Common myeloid progenitor, CD34-positive (primary cell): ENCODE measurements at regions not wholly inside any gene's neighbourhood (a gene's known extent, or its start where the extent isn't known, plus 50 kb on each side); places are given as distances from the start of the nearest gene placed in this dataset.

Experiments used
- CTCF ChIA-PET: fragments of 350-600 bp; sonication (Branson Sonifier 250); formaldehyde crosslinking; loops from one replicate; lab custom pipeline; 2021; ENCODE audit warnings: antibody characterized with exemption; lab: Charles Lee
- POLR2A ChIA-PET: fragments of 350-600 bp; sonication (Branson Sonifier 250); formaldehyde crosslinking; loops from one replicate; lab custom pipeline; 2021; ENCODE audit warnings: antibody characterized with exemption; lab: Charles Lee
- DNase-seq, 3 donors: peaks; one replicate each; pipeline versions ENCODE4 v3.0.0 to v3.0.0-alpha.2; 2013
- H3K27ac ChIP-seq, 2 experiments: 1 replicate in 1 of 2; 2 replicates in 1 of 2; pipeline ENCODE4 v1.7.0; 2013; ENCODE audit warnings: inconsistent platforms in 2 of 2, low read length in 2 of 2, mild to moderate bottlenecking in 2 of 2, low read depth in 1 of 2, moderate library complexity in 1 of 2; ENCODE audit not compliant: severe bottlenecking in 2 of 2, insufficient read depth in 1 of 2, poor library complexity in 1 of 2
- H3K27me3 ChIP-seq, 5 experiments: replicated peaks in 2 of 5; 1 replicate in 3 of 5; 2 replicates in 2 of 5; pipeline versions ENCODE4 v1.6.1 to v1.7.0; 2013; ENCODE audit warnings: low read length in 4 of 5, mild to moderate bottlenecking in 2 of 5, moderate library complexity in 2 of 5, inconsistent platforms in 1 of 5; ENCODE audit not compliant: insufficient read depth in 5 of 5, control insufficient read depth in 4 of 5
- H3K36me3 ChIP-seq, 4 experiments: 1 replicate in 2 of 4; 2 replicates in 2 of 4; pipeline versions ENCODE4 v1.6.1 to v1.7.0; 2013; ENCODE audit warnings: low read length in 3 of 4, control low read depth in 1 of 4, mild to moderate bottlenecking in 1 of 4; ENCODE audit not compliant: control insufficient read depth in 4 of 4, insufficient read depth in 4 of 4
- H3K4me1 ChIP-seq, 4 experiments: 1 replicate in 3 of 4; 2 replicates in 1 of 4; pipeline versions ENCODE4 v1.6.1 to v1.7.1; 2013; ENCODE audit warnings: low read length in 3 of 4, mild to moderate bottlenecking in 3 of 4, control low read depth in 1 of 4, inconsistent platforms in 1 of 4, moderate library complexity in 1 of 4; ENCODE audit not compliant: control insufficient read depth in 4 of 4, insufficient read depth in 4 of 4; ENCODE audit errors: control extremely low read depth in 1 of 4
- H3K4me3 ChIP-seq, 7 experiments: 1 replicate in 4 of 7; 2 replicates in 3 of 7; pipeline versions ENCODE4 v1.5.1 to v1.7.0; 2013; ENCODE audit warnings: mild to moderate bottlenecking in 7 of 7, low read length in 6 of 7, moderate library complexity in 6 of 7, inconsistent platforms in 2 of 7, low read depth in 2 of 7, control low read depth in 1 of 7; ENCODE audit not compliant: insufficient read depth in 4 of 7, control insufficient read depth in 1 of 7; ENCODE audit errors: extremely low read depth in 1 of 7
- H3K9me3 ChIP-seq, 5 experiments: 1 replicate in 4 of 5; 2 replicates in 1 of 5; pipeline versions ENCODE4 v1.6.1 to v1.7.1; 2013; ENCODE audit warnings: low read length in 4 of 5, mild to moderate bottlenecking in 2 of 5, inconsistent platforms in 1 of 5, low read depth in 1 of 5, moderate library complexity in 1 of 5; ENCODE audit not compliant: control insufficient read depth in 4 of 5, insufficient read depth in 2 of 5; ENCODE audit errors: control extremely low read depth in 1 of 5
- WGBS: methylation state at CpG from one replicate; pipeline ENCODE4 v1.1.5; 2013; ENCODE audit not compliant: insufficient coverage; 5-methylcytosine and 5-hydroxymethylcytosine counted together

DNA sequence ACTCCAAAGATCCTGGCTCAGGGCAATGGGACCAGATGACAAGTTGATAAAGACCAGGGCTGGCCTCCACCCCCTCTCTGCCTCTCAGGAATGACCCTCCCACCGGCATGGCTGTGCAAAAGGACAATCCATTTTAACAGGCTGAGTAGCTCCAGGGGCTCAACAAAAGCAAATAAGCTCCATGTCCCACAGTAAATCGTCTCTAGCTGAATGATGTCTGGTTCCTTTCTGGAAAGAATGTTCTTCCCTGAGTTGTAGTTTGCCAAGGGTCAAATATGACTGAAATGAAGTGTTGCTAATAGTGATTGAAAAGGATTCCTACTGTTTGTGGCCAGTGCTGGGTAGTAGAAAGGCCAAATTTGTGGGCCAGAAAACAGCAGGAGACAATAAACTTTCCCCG, 434.4 kb upstream of the ETAA1 start:
- peaks cover 0 to 5% (median 2%) of the 10 kb centered on the region in 4 experiments for H3K4me1 ChIP-seq
- H3K9me3 ChIP-seq: no peaks in the 10 kb centered on the region
- H3K36me3 ChIP-seq: no peaks in the 10 kb centered on the region
- 94% methylated on average over 2 of the region's 3 CpGs for WGBS
- H3K27ac ChIP-seq: no peak overlapping the region
- DNase-seq: no peak
- no peaks in the 10 kb centered on the region for H3K27me3 ChIP-seq
- ChIA-PET CTCF (no interaction called here), POLR2A (no interaction called here)
- H3K4me3 ChIP-seq: no peak overlapping the region

DNA sequence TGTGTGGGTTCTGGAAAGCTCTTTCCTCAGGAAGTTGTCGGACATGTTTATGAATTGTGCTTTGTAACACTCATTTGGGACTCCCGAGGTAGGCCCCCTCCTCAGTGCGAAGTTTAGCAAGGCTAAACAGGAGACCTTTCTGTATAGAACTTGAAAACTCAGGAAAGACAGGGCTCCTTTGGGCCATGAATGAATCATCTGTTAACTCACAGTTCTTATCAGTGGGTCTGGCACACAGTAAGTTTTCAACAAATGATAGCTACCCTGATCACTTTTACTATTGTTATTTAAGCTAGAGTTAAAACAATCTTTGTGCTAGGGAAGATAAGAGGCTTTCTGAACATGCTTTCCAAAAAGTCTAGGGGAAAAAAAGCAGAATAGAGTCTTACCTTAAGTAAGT, 430.5 kb upstream of the ETAA1 start:
- WGBS: 97% methylated on average over 3 of the region's 3 CpGs
- Histone ChIP-seq H3K4me3 (no peak overlapping the region), H3K27me3 (no peaks in the 10 kb centered on the region), H3K4me1 (no peaks in the 10 kb centered on the region), H3K27ac (no peak overlapping the region), H3K36me3 (no peaks in the 10 kb centered on the region), H3K9me3 (no peaks in the 10 kb centered on the region)
- ChIA-PET CTCF (no interaction called here), POLR2A (no interaction called here)
- DNase-seq: no peak

DNA sequence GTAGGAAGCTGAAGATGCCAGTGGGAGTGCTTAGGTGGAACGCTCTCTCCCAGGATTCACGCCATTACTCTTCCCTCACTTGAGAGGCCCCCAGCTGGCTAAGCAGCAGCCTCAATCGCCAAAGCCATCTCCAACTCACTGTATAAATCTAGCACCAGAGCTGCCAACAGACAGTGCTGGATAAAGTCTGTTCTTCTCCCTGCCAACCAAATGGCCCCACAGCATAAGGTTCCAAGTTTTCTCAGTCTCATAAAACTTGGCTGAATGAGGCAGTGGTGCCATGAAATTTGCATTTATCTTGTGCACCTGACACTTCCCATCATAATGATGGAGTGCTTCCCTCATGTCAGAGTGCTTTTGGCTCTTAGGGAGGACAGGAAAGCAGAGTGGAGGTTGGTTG, 428.2 kb upstream of the ETAA1 start:
- no peaks in the 10 kb centered on the region for H3K27me3 ChIP-seq
- 100% methylated on average over 3 of the region's 3 CpGs for WGBS
- no peaks in the 10 kb centered on the region for H3K4me1 ChIP-seq
- H3K9me3 ChIP-seq: no peaks in the 10 kb centered on the region
- ChIA-PET CTCF (no interaction called here), POLR2A (no interaction called here)
- no peak overlapping the region for H3K4me3 ChIP-seq
- H3K36me3 ChIP-seq: no peaks in the 10 kb centered on the region
- H3K27ac ChIP-seq: no peak overlapping the region
- no peak for DNase-seq

DNA sequence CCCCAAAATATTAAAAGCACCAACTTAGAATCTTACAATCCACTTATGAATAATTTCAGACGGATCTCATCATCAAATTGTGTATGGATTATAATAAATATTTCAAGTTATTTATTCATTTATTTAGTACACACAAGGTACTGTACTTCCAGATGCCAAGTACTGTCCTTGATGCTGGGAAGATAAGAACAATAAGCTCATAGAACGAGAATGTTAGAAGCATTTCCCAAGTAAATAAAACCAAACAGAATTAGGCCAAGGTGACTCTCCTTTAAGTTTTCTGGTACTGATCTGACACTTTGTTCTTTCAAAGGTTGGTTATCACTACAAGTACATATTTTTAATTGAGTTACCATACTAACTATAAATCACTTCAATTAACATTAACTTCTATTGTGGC, 416.1 kb upstream of the ETAA1 start:
- H3K4me3 ChIP-seq: no peak overlapping the region
- no peaks in the 10 kb centered on the region for H3K36me3 ChIP-seq
- no peak for DNase-seq
- ChIA-PET CTCF (interaction anchor here (1.7 kb wide), 1 partner anchor 12 kb away, joined by 3 read pairs; no protein-coding TSS in a partner anchor), POLR2A (no interaction called here)
- H3K27ac ChIP-seq: no peak overlapping the region
- WGBS: 100% methylated on average over 1 of the region's 2 CpGs
- H3K4me1 ChIP-seq: no peaks in the 10 kb centered on the region
- H3K27me3 ChIP-seq: no peaks in the 10 kb centered on the region
- no peaks in the 10 kb centered on the region for H3K9me3 ChIP-seq

DNA sequence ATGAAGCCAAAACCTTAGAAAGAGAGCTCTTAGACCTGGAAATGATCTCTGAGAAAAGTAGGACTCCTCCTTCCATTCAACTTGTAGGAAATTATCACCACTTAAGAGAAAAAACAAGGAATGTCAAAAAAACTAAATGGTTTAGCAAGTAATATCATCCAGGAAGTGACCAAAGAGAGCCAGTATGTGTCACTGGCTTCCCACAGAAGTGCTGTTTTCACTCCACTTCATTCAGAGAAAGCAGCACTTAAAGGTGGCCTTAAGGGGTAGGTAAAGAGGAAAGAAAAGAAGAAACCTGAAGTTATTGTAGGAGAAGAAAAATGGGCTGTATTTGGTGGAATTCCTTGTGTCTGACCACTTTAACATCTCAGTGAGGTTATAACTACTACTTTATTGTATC, 414.4 kb upstream of the ETAA1 start:
- CTCF ChIA-PET: interaction anchor here (0.7 kb wide), 1 partner anchor 1019 kb away, joined by 4 read pairs; no protein-coding TSS in a partner anchor
- no peaks in the 10 kb centered on the region for H3K4me1 ChIP-seq
- DNase-seq: no peak

DNA sequence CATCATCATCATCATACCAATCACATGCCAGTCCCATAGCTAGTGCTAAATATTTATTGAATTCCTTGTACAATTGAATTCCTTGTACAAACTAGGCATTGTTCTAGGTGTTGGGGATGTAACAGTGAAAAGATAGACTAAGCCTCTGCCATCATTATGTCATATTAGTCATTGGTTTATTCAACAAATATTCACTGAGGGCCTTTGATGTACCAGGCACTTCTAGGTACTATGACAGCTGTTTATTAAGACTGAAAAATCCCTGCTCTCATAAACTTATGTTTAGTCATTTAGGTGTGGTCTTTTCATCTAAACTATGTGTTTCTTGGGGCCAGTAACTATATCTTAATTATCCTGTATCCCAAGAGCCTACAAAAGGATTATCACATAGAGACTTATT, 412.3 kb upstream of the ETAA1 start:
- ChIA-PET CTCF (interaction anchor here (1.3 kb wide), 1 partner anchor 33 kb away, joined by 5 read pairs; no protein-coding TSS in a partner anchor), POLR2A (no interaction called here)
- no peaks in the 10 kb centered on the region for H3K4me1 ChIP-seq
- no peak overlapping the region for H3K27ac ChIP-seq
- no peak overlapping the region for H3K4me3 ChIP-seq
- H3K27me3 ChIP-seq: no peaks in the 10 kb centered on the region
- no peak for DNase-seq
- no peaks in the 10 kb centered on the region for H3K36me3 ChIP-seq
- H3K9me3 ChIP-seq: no peaks in the 10 kb centered on the region

More for the DNA sequence above, 414.4 kb upstream of the ETAA1 start:
- Histone ChIP-seq H3K27ac (no peak overlapping the region), H3K27me3 (no peaks in the 10 kb centered on the region), H3K36me3 (no peaks in the 10 kb centered on the region), H3K9me3 (no peaks in the 10 kb centered on the region), H3K4me3 (no peak overlapping the region)
- POLR2A ChIA-PET: no interaction called here

DNA sequence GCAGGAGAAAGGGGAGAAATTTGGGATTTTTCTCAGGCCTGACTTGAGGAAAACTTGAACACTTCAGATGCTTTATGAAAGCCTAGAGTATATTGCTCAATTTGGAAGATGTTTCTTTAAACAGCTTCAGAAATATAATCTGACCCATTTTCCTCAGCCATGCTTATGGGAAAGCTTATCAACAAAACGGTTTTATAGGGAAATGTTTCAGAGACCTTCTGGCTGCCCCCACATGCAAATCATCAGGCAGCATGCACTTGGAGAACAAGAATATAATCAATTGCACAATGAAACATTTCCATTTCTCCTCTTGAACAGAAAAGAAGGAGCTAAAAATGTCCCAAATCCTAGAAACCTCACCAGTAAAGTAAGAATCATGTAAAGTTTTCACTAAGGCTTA, 411.2 kb upstream of the ETAA1 start:
- H3K4me1 ChIP-seq: no peaks in the 10 kb centered on the region
- no peak overlapping the region for H3K27ac ChIP-seq
- ChIA-PET POLR2A (no interaction called here), CTCF (interaction anchor here (1.3 kb wide), 1 partner anchor 32 kb away, joined by 5 read pairs; no protein-coding TSS in a partner anchor)
- no peak for DNase-seq
- no CpG with 5 or more reads among the region's 1 CpG for WGBS
- H3K9me3 ChIP-seq: no peaks in the 10 kb centered on the region
- H3K36me3 ChIP-seq: no peaks in the 10 kb centered on the region
- H3K4me3 ChIP-seq: no peak overlapping the region
- H3K27me3 ChIP-seq: no peaks in the 10 kb centered on the region
